ENCODE measurements at regions not wholly inside any gene's neighbourhood (a gene's known extent, or its start where the extent isn't known, plus 50 kb on each side); places are given as distances from the start of the nearest gene placed in this dataset.

- no peak for DNase-seq (ENCODE audit: extremely low spot score)
- 36% methylated on average over 18 of the region's 18 CpGs for WGBS
- H3K27ac ChIP-seq (replicated peaks in 1 of 4): no peak overlapping the region
- H3K4me1 ChIP-seq: peaks cover 2 to 37% (median 34%) of the 10 kb centered on the region in 4 donors
- no peaks in the 10 kb centered on the region for H3K27me3 ChIP-seq
- no peak for TF ChIP-seq EP300 (IDR thresholded peaks at IDR 0.05)
- peak in 1 of 2 donors; percentile 18 for TF ChIP-seq POLR2AphosphoS5 (IDR thresholded peaks at IDR 0.05)
- TF ChIP-seq, protein P1, sequence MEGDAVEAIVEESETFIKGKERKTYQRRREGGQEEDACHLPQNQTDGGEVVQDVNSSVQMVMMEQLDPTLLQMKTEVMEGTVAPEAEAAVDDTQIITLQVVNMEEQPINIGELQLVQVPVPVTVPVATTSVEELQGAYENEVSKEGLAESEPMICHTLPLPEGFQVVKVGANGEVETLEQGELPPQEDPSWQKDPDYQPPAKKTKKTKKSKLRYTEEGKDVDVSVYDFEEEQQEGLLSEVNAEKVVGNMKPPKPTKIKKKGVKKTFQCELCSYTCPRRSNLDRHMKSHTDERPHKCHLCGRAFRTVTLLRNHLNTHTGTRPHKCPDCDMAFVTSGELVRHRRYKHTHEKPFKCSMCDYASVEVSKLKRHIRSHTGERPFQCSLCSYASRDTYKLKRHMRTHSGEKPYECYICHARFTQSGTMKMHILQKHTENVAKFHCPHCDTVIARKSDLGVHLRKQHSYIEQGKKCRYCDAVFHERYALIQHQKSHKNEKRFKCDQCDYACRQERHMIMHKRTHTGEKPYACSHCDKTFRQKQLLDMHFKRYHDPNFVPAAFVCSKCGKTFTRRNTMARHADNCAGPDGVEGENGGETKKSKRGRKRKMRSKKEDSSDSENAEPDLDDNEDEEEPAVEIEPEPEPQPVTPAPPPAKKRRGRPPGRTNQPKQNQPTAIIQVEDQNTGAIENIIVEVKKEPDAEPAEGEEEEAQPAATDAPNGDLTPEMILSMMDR (IDR thresholded peaks at IDR 0.05): peak; percentile 90 to 99 (median 93)
- no peaks in the 10 kb centered on the region for H3K36me3 ChIP-seq
- H3K9me3 ChIP-seq: no peaks in the 10 kb centered on the region
- intact Hi-C loops (cut with DNase I): loop anchor here (5.0 kb wide), 2 partner anchors 66 to 231 kb away; no protein-coding TSS in a partner anchor
- H3K4me3 ChIP-seq: no peak overlapping the region
Measured at GRCh38 chr6:53725791-53726575, 60.4 kb upstream of the KLHL31 start.

DNA sequence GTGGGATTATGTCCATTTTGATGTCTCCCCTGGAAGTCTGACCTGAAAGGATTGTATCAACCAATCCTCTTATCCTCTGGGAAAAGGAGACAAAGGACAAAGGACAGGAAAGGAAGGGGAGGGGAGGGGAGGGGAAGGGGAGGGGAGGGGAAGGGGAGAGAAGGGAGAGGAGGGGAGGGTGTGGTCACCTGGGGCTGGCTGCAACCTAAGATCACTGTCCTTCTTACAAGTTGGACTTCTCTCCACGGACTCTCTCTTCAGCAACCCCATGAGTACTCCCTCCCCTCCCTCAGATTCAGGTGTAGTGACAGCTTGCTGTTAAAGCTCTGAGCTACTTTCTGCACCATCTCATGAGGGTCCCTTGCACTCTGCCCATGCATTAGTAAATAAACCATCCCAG is 58.9 kb upstream of the KLHL31 start:
- Histone ChIP-seq H3K4me1 (peaks cover 2 to 22% (median 19%) of the 10 kb centered on the region in 4 donors), H3K9me3 (no peaks in the 10 kb centered on the region), H3K36me3 (no peaks in the 10 kb centered on the region), H3K27ac (replicated peaks in 1 of 4) (no peak overlapping the region), H3K27me3 (no peaks in the 10 kb centered on the region), H3K4me3 (no peak overlapping the region)
- no peak for DNase-seq (ENCODE audit: extremely low spot score)
- no peak for TF ChIP-seq EP300 (IDR thresholded peaks at IDR 0.05)
- TF ChIP-seq, protein P1 (IDR thresholded peaks at IDR 0.05): no peak
- TF ChIP-seq POLR2AphosphoS5 (IDR thresholded peaks at IDR 0.05): no peak
- no peak for TF ChIP-seq POLR2A (IDR thresholded peaks at IDR 0.05; ENCODE audit: low read depth)
- 86% methylated on average over 1 of the region's 1 CpG for WGBS
- intact Hi-C loops (cut with DNase I): no loop called here

DNA sequence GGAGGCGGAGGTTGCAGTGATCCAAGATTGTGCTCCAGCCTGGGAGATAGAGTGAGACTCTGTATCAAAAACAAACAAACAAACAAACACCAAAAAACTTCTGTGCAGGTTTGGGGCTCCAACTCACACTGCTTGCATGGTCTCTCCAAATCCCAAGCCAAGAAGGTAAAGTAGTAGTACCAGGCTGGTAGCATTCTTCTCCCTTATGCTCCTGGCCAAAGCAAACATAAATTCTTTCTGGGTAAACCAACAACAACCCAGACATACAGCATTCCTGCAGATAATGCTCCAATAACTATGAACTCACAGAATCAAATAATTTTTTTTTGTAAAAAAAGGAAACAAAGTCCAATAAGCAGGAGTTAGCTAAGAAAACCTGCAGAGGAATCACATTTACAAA is 57.8 kb upstream of the KLHL31 start:
- intact Hi-C loops (cut with DNase I): no loop called here
- 92% methylated on average over 1 of the region's 1 CpG for WGBS
- Histone ChIP-seq H3K27me3 (no peaks in the 10 kb centered on the region), H3K36me3 (no peaks in the 10 kb centered on the region), H3K27ac (replicated peaks in 1 of 4) (no peak overlapping the region), H3K4me1 (peaks cover 2 to 10% (median 8%) of the 10 kb centered on the region in 4 donors), H3K9me3 (no peaks in the 10 kb centered on the region), H3K4me3 (no peak overlapping the region)
- TF ChIP-seq POLR2AphosphoS5 (IDR thresholded peaks at IDR 0.05): no peak
- TF ChIP-seq POLR2A (IDR thresholded peaks at IDR 0.05; ENCODE audit: low read depth): no peak
- no peak for TF ChIP-seq EP300 (IDR thresholded peaks at IDR 0.05)
- TF ChIP-seq, protein P1 (IDR thresholded peaks at IDR 0.05): no peak
- no peak for DNase-seq (ENCODE audit: extremely low spot score)

DNA sequence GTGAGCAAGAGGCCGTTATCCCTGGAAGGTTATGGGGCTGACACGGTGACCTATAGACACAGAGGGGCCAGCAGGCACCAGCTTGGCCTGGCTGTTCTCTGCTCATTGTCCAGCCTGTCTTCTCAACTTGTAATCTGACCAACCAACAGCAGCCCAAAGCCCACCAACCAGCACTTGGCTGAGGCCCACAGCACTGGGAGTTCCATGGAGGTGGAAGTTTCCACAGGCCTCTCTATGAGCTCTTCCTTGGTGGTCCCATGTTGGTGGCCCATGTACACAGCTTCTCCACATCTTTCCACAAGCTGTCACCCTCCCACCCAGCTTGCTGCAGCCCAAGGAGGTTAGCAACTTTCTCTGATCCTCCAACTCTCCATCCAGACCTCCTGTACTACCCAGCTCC is 56.2 kb upstream of the KLHL31 start:
- peaks cover 2 to 7% (median 5%) of the 10 kb centered on the region in 4 donors for H3K4me1 ChIP-seq
- 89% methylated on average over 2 of the region's 2 CpGs for WGBS
- intact Hi-C loops (cut with DNase I): no loop called here

More for the DNA sequence above, 56.2 kb upstream of the KLHL31 start:
- Histone ChIP-seq H3K36me3 (no peaks in the 10 kb centered on the region), H3K9me3 (no peaks in the 10 kb centered on the region), H3K27ac (replicated peaks in 1 of 4) (no peak overlapping the region), H3K27me3 (no peaks in the 10 kb centered on the region), H3K4me3 (no peak overlapping the region)
- DNase-seq (ENCODE audit: extremely low spot score): no peak
- TF ChIP-seq EP300 (IDR thresholded peaks at IDR 0.05): no peak
- TF ChIP-seq POLR2AphosphoS5 (IDR thresholded peaks at IDR 0.05): no peak
- TF ChIP-seq, protein P1 (IDR thresholded peaks at IDR 0.05): no peak
- no peak for TF ChIP-seq POLR2A (IDR thresholded peaks at IDR 0.05; ENCODE audit: low read depth)

Data from esophagus muscularis mucosa (tissue), 4 donors.